ENCODE measurements at regions not wholly inside any gene's neighbourhood (a gene's known extent, or its start where the extent isn't known, plus 50 kb on each side); places are given as distances from the start of the nearest gene placed in this dataset.
"Not testable (repeated sequence)": the region's sequence is repeated elsewhere in the genome, so short reads cannot be mapped to it uniquely, and the experiment has no call there.

- DNase-seq: no peak
These were observed 982.2 kb upstream of the EPHA6 start for GRCh38 chr3:95832146-95832545.

DNA sequence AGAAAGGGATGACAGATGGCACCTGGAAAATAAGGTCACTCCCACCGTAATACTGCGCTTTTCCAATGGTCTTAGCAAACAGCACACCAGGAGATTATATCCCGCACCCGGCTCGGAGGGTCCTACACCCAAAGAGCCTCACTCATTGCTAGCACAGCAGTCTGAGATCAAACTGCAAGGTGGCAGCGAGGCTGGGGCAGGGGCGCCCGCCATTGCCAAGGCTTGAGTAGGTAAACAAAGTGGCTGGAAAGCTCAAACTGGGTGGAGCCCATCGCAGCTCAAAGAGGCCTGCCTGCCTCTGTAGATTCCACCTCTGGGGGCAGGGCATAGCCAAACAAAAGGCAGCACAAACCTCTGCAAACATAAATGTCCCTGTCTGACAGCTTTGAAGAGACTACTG lies 953.8 kb upstream of the EPHA6 start:
- not testable (repeated sequence) for DNase-seq

GRCh38 chr3:95883801-95884200 lies 930.6 kb upstream of the EPHA6 start:
- DNase-seq: no peak

GRCh38 chr3:95886616-95887015 lies 927.8 kb upstream of the EPHA6 start:
- DNase-seq: no peak

DNA sequence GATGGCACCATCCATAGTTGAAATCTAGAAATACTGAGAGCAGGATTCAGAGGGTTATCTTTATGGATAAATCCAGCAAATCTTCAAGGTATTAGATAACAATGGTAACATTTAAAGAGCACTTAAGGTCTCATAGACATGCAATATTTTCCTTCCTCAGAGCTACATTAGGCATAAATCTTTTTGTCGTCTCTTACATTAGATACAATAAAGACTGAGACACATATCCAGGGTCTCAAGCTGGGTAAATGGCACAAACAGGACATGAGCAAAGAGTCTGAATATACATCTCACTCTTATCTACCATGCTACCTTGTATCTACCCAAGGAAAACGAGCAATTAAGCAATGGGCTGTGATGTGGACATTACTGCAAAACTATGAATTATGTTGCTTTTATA lies 927.3 kb upstream of the EPHA6 start:
- no peak for DNase-seq

- DNase-seq: no peak
These were observed 919.6 kb upstream of the EPHA6 start for GRCh38 chr3:95894820-95895219.

GRCh38 chr3:95899494-95899893 lies 914.9 kb upstream of the EPHA6 start:
- DNase-seq: no peak

GRCh38 chr3:95899911-95900310 lies 914.5 kb upstream of the EPHA6 start:
- no peak for DNase-seq

- DNase-seq: no peak
These were observed 912.4 kb upstream of the EPHA6 start for GRCh38 chr3:95901948-95902347.

DNA sequence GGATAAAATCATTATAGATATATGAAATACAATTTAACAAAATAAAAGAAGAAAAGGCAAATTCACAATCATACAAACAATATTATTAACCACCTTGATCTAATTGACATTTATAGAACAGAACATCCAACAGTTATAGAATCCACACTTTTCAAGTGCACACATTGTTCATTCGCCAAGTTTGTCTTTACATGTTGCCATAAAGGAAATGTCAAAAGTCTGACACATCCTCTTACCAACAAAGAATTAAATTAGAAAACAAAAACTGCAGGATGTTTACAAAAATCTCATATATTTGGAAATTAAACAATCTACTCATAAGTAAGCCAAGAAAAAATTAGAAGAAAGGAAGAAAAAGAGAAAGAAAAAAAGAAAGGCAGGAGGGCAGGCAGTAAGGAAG lies 909.2 kb upstream of the EPHA6 start:
- DNase-seq: no peak

DNA sequence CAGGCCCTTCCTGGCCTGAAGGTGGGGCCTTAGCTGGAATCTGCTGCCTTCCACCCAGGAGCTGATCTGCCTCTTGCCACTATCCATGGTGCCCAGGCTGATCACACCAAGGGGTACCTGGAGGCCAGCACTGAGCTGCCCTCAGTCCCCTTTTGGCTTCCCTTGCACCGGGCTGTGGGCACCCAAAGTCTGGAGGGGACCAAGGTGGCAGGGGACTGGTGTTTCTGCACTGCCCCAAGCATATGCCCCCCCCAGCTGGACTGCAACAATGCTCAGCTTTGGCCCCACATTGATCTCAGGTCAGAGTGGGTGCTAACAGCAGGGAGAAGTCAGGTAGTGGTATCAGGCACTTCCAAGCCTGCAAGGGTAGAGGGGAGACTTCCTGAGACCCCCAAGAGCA lies 902.6 kb upstream of the EPHA6 start:
- no peak for DNase-seq

DNA sequence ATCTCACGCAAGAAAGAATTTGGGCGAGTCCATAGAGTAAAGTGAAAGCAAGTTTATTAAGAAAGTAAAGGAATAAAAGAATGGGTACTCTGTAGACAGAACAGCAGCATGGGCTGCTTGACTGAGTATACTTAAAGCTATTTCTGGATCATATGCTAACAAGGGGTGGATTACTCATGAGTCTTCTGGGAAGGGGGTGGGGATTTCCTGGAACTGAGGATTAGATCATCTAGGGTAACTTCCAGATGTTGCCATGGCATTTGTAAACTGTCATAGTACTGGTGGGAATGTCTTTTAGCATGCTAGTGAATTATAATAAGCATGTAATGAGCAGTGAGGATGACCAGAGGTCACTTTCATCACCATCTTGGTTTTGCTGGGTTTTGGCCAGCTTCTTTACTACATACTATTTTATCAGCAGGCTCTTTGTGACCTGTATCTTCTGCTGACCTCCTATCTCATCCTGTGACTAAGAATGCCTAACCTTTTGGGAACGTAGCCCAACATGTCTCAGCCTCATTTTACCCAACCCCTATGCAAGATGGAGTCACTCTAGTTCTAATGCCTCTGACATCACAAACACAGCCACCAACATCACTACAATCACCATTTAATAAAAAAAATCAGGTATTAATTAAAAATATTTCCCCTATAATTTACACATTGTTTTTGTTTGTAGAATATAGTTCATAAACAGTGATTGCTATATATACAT lies 890.7 kb upstream of the EPHA6 start:
- no peak for DNase-seq

DNA sequence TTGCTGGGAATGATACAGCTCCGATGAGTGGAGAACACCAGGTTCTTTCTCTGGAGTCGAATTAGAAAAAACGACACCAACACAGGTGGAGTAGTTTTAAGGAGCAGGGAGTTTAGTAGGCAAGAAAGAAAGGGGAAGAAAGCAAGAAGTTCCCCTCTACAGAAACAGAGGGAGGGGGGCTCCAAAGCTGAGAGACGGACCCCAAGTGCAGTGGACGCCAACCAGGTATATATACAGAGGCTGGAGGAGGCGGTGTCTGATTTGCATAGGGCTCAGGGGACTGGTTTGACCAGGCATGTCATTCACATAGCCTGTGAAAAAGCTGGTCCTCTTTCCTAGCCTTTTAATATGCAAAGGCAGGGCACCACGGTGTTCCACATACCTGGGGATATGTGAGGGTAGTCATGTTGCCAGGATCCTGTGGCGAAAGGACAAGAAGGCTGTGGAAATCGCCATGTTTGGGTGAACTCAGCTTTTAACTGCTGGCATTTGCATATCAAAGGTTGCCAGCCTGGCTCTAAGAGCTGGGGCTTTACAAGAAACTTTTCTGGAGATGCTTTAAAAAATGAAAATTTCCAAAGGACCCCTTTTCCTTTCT lies 887.4 kb upstream of the EPHA6 start:
- no peak for DNase-seq

DNA sequence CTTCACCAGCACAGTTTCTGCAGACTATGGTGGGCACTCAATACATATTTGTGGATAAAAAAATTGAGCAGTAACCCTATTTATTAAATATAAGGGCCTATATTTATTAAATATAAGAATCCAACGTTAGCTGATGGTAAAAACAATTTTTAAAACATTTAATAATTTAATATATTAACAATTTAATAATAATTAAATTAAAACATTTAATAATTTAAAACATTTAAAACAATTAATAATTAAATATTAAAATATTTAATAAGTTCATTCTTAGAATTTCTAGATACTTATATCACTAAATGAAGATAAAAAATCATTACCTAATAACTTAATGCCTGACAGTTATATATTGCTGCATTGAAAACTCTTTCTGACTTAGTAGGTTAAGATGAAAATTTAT lies 880.2 kb upstream of the EPHA6 start:
- DNase-seq: no peak

DNA sequence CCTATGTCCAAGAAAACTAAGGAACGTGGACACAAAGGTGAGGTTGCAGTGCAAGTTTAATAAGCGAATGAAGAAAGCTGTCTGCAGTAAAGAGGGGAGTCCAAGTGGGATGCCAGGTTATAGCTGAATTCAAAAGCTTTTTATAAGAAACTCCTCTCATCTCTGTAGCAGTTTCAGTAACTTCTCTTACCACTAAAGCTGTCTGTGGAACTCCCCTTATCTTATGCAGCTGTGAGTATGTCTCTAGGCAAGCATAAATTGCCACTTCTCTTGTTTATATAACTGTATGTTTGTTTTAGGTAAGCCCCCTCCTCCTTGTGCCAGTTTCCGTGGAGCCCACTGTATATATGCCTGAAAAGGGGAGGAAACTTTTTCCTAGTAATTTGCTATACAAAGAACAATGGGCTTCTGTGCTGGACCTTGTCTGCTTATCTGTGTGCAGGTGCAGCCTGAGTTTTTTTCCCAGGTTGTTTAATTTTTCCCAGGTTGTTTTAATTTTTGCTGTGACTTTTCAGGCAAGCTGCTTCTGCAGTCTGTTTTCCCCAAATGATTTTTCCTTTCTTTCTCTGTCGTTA lies 875.1 kb upstream of the EPHA6 start:
- DNase-seq: no peak

GRCh38 chr3:95965704-95966336 lies 848.6 kb upstream of the EPHA6 start:
- no peak for DNase-seq

DNA sequence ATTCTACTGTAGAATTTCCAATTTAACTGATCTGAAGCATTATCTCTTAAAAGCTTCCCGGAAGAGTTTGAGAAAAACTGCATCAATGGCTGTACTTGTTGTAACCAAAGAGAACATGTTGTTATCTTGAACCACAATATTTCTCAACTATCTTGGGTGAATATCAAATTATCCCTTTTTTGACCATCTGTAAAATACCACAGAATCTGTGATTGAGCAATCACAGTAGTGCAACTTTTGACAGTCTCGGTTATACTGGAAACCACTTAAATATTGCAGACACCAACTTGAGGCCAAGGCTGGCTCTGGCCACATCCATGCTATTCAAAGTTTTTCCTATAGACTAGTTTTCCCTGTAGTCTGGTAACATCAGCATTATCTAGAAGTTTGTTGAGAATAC lies 842.8 kb upstream of the EPHA6 start:
- DNase-seq: no peak

GRCh38 chr3:95994338-95994737 lies 820.1 kb upstream of the EPHA6 start:
- no peak for DNase-seq

GRCh38 chr3:96000966-96001365 lies 813.4 kb upstream of the EPHA6 start:
- no peak for DNase-seq

GRCh38 chr3:96007650-96008195 lies 806.7 kb upstream of the EPHA6 start:
- no peak for DNase-seq

DNA sequence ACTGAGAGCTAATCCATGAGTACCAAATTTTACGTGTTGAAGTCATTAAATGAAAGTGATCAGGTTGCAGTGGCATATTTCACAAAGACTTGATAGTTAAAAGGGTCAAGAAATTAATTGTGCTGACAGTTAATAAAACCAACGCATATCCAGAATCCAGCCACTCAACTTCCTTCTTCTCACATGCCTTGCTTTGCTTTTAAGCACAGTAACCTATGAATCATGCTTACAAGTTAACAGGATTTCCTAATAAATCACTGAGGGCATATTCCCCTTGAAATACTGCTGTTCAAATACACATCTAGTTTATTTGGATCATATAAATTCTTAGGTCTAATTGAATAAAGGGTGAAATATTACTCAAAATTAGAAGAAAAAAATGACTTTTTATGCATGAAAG lies 801.5 kb upstream of the EPHA6 start:
- DNase-seq: no peak

GRCh38 chr3:96017556-96017955 lies 796.8 kb upstream of the EPHA6 start:
- no peak for DNase-seq

- DNase-seq: no peak
These were observed 791.7 kb upstream of the EPHA6 start for GRCh38 chr3:96022676-96023075.

- DNase-seq: no peak
These were observed 786.7 kb upstream of the EPHA6 start for GRCh38 chr3:96027718-96028117.
